NCI-H1694 treated with DMSO at 0.1 percent for 48 hours (cell line): ENCODE measurements at regions not wholly inside any gene's neighbourhood (a gene's known extent, or its start where the extent isn't known, plus 50 kb on each side); places are given as distances from the start of the nearest gene placed in this dataset.
"Not testable (repeated sequence)": the region's sequence is repeated elsewhere in the genome, so short reads cannot be mapped to it uniquely, and the experiment has no call there.

Experiments
- DNase-seq: peaks from one replicate; lab custom pipeline; 2025; lab: John Stamatoyannopoulos, UW

- DNase-seq: no peak
These were observed 55.2 kb downstream of the GCC1 start for GRCh38 chr7:127530148-127530547.

DNA sequence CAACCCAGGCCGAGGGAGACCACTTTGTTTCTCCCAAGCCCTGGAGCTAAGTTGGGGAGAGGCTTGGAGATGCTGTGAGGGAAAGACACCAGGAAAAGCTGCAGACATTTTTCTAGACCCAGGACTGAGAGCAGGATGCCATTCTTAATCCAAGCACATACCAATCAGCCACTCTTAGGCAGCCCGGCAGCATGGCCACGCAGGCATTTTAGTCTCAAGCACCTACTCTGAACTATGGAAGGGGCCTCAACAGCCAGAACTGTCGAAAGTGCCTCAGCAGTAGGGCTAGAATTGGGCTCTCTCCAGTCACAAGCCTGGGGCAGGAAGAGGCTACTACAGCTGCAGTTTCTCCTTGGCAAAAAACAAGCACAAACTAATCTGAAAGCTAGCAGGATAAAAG is 57.8 kb downstream of the GCC1 start:
- no peak for DNase-seq

- DNase-seq: no peak
These were observed 59.4 kb downstream of the GCC1 start for GRCh38 chr7:127525866-127526480.

DNA sequence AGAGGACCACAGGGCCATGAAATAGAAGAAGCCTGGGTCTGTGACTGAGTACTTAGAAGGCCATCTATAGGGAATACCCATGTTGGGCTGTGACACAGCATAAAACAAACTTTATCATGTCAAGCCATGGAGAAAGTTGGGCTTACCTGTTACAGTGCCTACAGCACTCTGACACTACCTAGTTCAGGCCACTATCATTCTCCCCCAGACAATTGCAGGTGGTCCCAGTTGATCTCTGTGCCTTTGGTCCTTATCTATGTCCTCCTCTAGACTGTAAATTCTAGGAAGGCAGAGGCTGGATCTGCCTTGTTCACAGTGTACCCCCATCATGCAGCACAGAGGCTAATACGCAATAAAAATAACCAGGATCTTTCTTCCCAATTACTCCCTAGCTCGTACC is 69.1 kb downstream of the GCC1 start:
- DNase-seq: no peak

GRCh38 chr7:127514499-127514898 is 70.9 kb downstream of the GCC1 start:
- DNase-seq: peak; percentile 71

GRCh38 chr7:127513311-127513710 is 72.1 kb downstream of the GCC1 start:
- no peak for DNase-seq

DNA sequence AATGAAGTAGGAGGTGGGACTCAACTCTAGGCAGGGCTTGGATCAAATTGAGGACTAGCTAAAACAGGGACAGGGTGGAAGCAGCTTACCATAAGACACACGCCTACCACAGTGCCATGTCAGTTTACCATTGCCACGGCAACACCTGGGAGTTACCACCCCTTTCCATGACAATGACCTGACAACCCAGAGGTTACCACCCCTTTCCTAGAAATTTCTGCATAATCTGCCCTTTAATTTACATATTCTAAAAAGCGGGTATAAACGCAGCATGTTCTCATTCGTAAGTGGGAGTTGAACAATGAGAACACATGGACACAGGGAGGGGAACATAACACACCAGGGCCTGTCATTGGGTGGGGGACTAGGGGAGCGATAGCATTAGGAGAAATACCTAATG is 72.7 kb downstream of the GCC1 start:
- DNase-seq: no peak

DNA sequence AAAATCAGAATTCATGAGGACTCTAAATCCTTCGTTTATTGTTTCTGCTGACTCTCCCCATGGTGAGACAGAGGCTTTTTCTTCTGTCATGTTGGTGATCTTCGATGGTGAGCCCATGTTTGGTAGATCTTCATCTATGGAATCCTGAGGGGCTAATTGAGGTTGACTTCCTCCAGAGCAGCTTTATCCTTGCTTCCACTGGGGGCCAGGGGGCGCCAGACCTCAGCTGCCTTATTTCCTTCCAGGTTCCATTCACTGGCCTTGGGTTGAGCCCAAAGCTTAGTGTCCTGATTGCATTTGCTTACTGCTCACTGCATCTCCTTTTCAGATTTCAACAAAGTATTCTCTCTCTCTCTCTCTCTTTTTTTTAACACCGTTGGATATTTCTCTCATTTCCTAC is 80.7 kb downstream of the GCC1 start:
- peak; percentile 2 for DNase-seq

DNA sequence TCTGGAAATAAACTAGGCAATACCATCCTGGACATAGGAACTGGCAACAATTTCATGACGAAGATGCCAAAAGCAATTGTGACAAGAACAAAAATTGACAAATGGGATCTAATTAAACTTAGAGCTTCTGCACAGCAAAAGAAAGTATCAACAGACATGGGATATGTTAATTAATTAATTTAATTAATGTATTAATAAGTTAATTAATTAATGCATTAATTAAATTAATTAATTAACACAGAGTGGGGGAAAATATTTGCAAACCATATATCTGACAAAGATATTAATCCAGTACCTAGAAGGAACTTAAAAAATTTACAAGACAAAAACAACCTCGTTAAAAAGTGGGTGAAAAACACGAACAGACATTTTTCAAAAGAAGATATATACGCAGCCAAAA is 83.6 kb downstream of the GCC1 start:
- DNase-seq: no peak

- DNase-seq: no peak
These were observed 94.9 kb upstream of the ZNF800 start for GRCh38 chr7:127487381-127487780.

DNA sequence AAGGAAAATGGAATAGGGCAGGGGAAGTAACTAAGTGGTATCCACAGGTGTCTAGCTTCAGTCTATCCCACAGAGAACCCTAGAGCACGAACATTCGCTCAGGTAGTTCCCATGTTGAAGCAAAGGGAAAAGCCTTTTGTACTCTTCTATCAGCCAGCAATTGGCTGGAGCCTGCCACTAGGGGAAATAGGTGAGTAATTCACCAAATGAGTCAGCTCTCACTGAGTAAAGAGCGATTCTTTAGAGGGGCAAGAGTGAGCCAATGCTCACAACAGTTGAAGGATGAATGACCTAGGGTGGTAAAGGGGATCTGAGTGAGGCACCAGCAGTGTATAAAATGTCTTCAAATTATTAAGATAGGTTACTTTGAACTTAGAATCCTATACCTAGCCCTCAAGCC is 94.1 kb upstream of the ZNF800 start:
- DNase-seq: no peak

GRCh38 chr7:127485482-127485881 is 93.0 kb upstream of the ZNF800 start:
- DNase-seq: no peak

DNA sequence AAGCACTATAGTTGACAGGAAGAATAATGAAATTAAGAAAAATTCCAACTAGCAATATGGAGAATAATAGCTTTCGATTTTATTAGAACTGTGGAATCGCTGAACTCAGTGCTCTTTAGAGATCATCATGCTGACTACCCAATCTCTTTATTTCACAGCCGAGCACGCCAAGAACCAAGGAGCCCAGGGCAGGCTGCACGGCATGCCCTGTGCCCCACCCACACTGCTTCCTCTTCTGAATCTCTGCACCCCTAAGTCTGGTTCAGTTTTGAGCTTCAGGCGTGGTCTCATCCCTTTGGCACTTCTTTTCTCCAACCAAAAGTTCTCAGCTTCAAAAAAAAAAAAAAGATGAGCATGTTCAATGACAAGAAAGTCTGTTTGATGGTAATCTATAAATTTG is 92.4 kb upstream of the ZNF800 start:
- DNase-seq: no peak

DNA sequence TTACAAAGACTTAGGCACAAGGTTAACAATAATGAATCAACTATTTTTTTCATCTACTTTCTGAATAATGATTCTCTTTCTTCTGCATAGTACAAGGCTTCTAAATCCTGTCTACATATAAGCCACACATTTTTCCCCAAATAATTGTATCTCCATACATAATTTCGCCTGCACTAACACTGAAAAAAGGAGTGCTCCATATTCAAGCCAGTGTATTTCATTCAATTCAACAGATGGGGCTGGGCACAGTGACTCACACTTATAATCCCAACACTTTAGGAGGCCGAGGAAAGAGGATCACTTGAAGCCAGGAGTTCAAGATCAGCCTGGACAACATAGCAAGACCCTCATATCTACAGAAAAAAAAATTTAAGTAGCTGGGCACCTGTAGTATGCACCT is 86.0 kb upstream of the ZNF800 start:
- no peak for DNase-seq

GRCh38 chr7:127478024-127478355 is 85.5 kb upstream of the ZNF800 start:
- no peak for DNase-seq

- DNase-seq: no peak
These were observed 85.0 kb upstream of the ZNF800 start for GRCh38 chr7:127477295-127478023.

GRCh38 chr7:127476618-127477017 is 84.1 kb upstream of the ZNF800 start:
- no peak for DNase-seq

- DNase-seq: no peak
These were observed 81.9 kb upstream of the ZNF800 start for GRCh38 chr7:127474457-127474856.

GRCh38 chr7:127473409-127473808 is 80.9 kb upstream of the ZNF800 start:
- DNase-seq: no peak

GRCh38 chr7:127460077-127460476 is 67.6 kb upstream of the ZNF800 start:
- no peak for DNase-seq

DNA sequence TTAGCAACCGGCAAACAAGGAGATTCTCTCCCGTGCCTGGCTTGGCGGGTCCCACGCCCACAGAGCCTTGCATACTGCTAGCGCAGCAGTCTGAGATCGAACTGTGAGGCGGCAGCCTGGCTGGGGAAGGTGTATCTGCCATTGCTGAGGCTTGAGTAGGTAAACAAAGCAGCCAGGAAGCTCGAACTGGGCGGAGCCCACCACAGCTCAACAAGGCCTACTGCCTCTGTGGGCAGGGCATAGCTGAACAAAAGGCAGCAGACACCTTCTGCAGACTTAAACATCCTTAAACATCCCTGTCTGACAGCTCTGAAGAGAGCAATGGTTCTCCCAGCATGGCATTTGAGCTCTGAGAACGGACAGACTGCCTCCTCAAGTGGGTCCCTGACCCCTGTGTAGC is 58.8 kb upstream of the ZNF800 start:
- DNase-seq: not testable (repeated sequence)

DNA sequence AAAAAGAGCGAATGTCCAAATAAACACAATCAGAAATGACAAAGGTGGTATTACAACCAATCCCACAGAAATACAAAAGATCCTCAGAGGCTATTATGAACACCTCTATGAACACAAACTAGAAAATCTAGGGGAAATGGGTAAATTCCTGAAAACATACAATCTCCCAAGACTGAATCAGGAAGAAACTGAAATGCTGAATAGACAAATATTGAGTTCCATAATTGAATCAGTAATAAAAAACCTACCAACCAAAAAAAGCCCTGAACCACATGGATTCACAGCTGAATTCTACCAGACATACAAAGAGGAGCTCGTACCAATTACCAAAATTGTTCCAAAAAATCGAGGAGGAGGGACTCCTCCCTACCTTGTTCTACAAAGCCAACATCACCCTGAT is 56.1 kb upstream of the ZNF800 start:
- no peak for DNase-seq

DNA sequence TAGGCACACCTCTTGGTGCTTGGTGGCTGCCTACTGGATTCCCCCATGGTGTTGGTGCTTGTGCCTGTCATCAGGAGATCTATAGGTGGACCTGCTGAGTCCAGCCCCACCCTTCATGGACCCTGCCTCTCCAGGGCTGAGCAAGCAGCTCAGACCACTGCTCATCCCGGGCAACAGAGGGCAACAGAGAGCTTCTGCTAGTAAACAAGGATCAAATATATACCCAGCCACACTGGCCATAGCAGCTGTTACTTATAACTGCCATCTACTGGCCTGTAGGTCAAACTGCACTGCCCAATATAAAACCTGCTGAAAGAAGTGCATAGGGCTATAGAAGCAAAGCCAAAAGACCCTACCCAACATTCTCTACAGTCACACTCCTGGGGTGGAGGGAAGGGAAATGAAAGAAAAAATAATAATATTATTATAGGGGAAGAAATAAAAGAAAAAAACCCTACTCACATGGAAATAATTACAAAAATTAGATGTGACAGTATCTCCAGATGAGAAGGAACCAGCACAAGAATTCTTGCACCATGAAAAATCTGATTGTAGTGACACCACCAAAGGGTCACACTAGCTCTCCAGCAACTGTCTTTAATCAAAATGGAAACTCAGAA is 54.9 kb upstream of the ZNF800 start:
- DNase-seq: peak; percentile 50

GRCh38 chr7:127446842-127447241 is 54.3 kb upstream of the ZNF800 start:
- DNase-seq: no peak
